H1 (cell line): ENCODE measurements at regions not wholly inside any gene's neighbourhood (a gene's known extent, or its start where the extent isn't known, plus 50 kb on each side); places are given as distances from the start of the nearest gene placed in this dataset.

ENCODE experiments used
- BCL11A ChIP-seq, 2 experiments: IDR thresholded peaks; one replicate each; pipeline ENCODE4 v1.6.1; 2011; ENCODE audit warnings: low read depth in 2 of 2, low read length in 2 of 2, mild to moderate bottlenecking in 2 of 2
- EP300 ChIP-seq, 2 experiments: IDR thresholded peaks; 1 replicate in 1 of 2; 2 replicates in 1 of 2; pipeline ENCODE4 v1.6.1; 2011 to 2012; ENCODE audit warnings: low read depth in 2 of 2, low read length in 2 of 2, mild to moderate bottlenecking in 2 of 2, borderline replicate concordance in 1 of 2, inconsistent platforms in 1 of 2, moderate library complexity in 1 of 2
- EZH2 ChIP-seq: fragments of 200-600 bp; sonication (generic); IDR thresholded peaks from 2 replicates; pipeline ENCODE4 v1.7.1; 2012; ENCODE audit warnings: low read depth, mild to moderate bottlenecking, moderate library complexity, low read length, inconsistent platforms; ENCODE audit not compliant: severe bottlenecking
- KDM5A ChIP-seq: fragments of 200-600 bp; IDR thresholded peaks from 2 replicates; pipeline ENCODE4 v1.7.1; 2012; ENCODE audit warnings: mild to moderate bottlenecking, low read length, inconsistent platforms, mixed read lengths
- MAFK ChIP-seq: IDR thresholded peaks from 2 replicates; pipeline ENCODE4 v1.6.1; 2012; ENCODE audit warnings: low read depth, mild to moderate bottlenecking, improper control_type of control experiment, low read length
- SIN3A ChIP-seq, 2 experiments: IDR thresholded peaks in 1 of 2; conservative IDR thresholded peaks in 1 of 2; 2 replicates each; pipeline ENCODE4 v1.6.1; 2011 to 2012; ENCODE audit warnings: low read length in 2 of 2, improper control_type of control experiment in 1 of 2, low read depth in 1 of 2, mild to moderate bottlenecking in 1 of 2
- TAF1 ChIP-seq: IDR thresholded peaks from 2 replicates; pipeline ENCODE4 v1.6.1; 2011; ENCODE audit warnings: mild to moderate bottlenecking, low read depth, low read length

- TF ChIP-seq MAFK (no peak), KDM5A (no peak), SIN3A (conservative IDR thresholded peaks at IDR 0.05 in 1 of 2, IDR thresholded peaks at IDR 0.05 in 1 of 2; ENCODE audit: low read depth in 1 of 2, low read length in 2 of 2) (no peak), EZH2 (no peak), BCL11A (IDR thresholded peaks at IDR 0.05; ENCODE audit: low read depth in 2 of 2, low read length in 2 of 2) (no peak), EP300 (IDR thresholded peaks at IDR 0.05; ENCODE audit: borderline replicate concordance in 1 of 2, low read depth in 2 of 2, low read length in 2 of 2) (no peak), TAF1 (no peak)
These were observed 340.0 kb upstream of the STXBP6 start (continued) for GRCh38 chr14:25389948-25390347.
